ENCODE measurements at regions not wholly inside any gene's neighbourhood (a gene's known extent, or its start where the extent isn't known, plus 50 kb on each side); places are given as distances from the start of the nearest gene placed in this dataset.

GRCh38 chr15:69577397-69577796 is 124.8 kb downstream of the RPLP1 start:
- DNase-seq = no peak

GRCh38 chr15:69578252-69578651 is 125.6 kb downstream of the RPLP1 start:
- DNase-seq = no peak

- no peak for DNase-seq
Measured at GRCh38 chr15:69578787-69579583, 126.4 kb downstream of the RPLP1 start.

- DNase-seq = no peak
Measured at GRCh38 chr15:69579950-69580618, 127.5 kb downstream of the RPLP1 start.

- DNase-seq = no peak
Measured at GRCh38 chr15:69583626-69584025, 131.0 kb downstream of the RPLP1 start.

GRCh38 chr15:69585937-69586336 is 133.3 kb downstream of the RPLP1 start:
- DNase-seq = no peak

- DNase-seq = no peak
Measured at GRCh38 chr15:69586721-69587120, 134.1 kb downstream of the RPLP1 start.

GRCh38 chr15:69587723-69588426 is 135.3 kb downstream of the RPLP1 start:
- DNase-seq = no peak

GRCh38 chr15:69590201-69590710 is 137.6 kb downstream of the RPLP1 start:
- DNase-seq = no peak

GRCh38 chr15:69590932-69591524 is 138.4 kb downstream of the RPLP1 start:
- DNase-seq = no peak

- DNase-seq = no peak
Measured at GRCh38 chr15:69591905-69592508, 139.4 kb downstream of the RPLP1 start.

GRCh38 chr15:69592954-69593353 is 140.3 kb downstream of the RPLP1 start:
- DNase-seq = no peak

GRCh38 chr15:69593488-69593887 is 140.9 kb downstream of the RPLP1 start:
- DNase-seq = no peak

GRCh38 chr15:69593981-69594966 is 141.7 kb downstream of the RPLP1 start:
- no peak for DNase-seq

- DNase-seq = no peak
Measured at GRCh38 chr15:69595009-69595791, 142.6 kb downstream of the RPLP1 start.

GRCh38 chr15:69597061-69597592 is 144.5 kb downstream of the RPLP1 start:
- DNase-seq = no peak

- DNase-seq = no peak
Measured at GRCh38 chr15:69599271-69599670, 146.7 kb downstream of the RPLP1 start.

GRCh38 chr15:69600556-69601085 is 148.0 kb downstream of the RPLP1 start:
- no peak for DNase-seq

- DNase-seq = no peak
Measured at GRCh38 chr15:69601711-69602504, 149.3 kb downstream of the RPLP1 start.

All from effector CD8-positive, alpha-beta T cell (primary cell).